OCI-LY1 (cell line): ENCODE measurements at regions not wholly inside any gene's neighbourhood (a gene's known extent, or its start where the extent isn't known, plus 50 kb on each side); places are given as distances from the start of the nearest gene placed in this dataset.

Source experiments
- EZH2 ChIP-seq: fragments of 200-600 bp; sonication (generic), shearing (Covaris generic); IDR thresholded peaks from 2 replicates; pipeline ENCODE4 v1.8.0; 2017; ENCODE audit warnings: borderline replicate concordance, mixed run types, mild to moderate bottlenecking, antibody characterized with exemption, low read length, moderate library complexity, mixed read lengths
- TF ChIP-seq, protein P1 (sequence below): fragments of 200-600 bp; sonication (generic), shearing (Covaris generic); IDR thresholded peaks from 2 replicates; pipeline ENCODE4 v1.5.1; 2017; ENCODE audit warnings: mild to moderate bottlenecking, antibody characterized with exemption, low read length, moderate library complexity, mixed read lengths

GRCh38 chr19:5230730-5231555 is 109.7 kb downstream of the PTPRS start:
- TF ChIP-seq, protein P1, sequence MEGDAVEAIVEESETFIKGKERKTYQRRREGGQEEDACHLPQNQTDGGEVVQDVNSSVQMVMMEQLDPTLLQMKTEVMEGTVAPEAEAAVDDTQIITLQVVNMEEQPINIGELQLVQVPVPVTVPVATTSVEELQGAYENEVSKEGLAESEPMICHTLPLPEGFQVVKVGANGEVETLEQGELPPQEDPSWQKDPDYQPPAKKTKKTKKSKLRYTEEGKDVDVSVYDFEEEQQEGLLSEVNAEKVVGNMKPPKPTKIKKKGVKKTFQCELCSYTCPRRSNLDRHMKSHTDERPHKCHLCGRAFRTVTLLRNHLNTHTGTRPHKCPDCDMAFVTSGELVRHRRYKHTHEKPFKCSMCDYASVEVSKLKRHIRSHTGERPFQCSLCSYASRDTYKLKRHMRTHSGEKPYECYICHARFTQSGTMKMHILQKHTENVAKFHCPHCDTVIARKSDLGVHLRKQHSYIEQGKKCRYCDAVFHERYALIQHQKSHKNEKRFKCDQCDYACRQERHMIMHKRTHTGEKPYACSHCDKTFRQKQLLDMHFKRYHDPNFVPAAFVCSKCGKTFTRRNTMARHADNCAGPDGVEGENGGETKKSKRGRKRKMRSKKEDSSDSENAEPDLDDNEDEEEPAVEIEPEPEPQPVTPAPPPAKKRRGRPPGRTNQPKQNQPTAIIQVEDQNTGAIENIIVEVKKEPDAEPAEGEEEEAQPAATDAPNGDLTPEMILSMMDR, result no peak
- TF ChIP-seq EZH2, result no peak
